ENCODE measurements at regions not wholly inside any gene's neighbourhood (a gene's known extent, or its start where the extent isn't known, plus 50 kb on each side); places are given as distances from the start of the nearest gene placed in this dataset.
"Not testable (repeated sequence)": the region's sequence is repeated elsewhere in the genome, so short reads cannot be mapped to it uniquely, and the experiment has no call there.

- DNase-seq = no peak
Measured at GRCh38 chr14:105862581-105863239, 336.3 kb downstream of the TMEM121 start.

DNA sequence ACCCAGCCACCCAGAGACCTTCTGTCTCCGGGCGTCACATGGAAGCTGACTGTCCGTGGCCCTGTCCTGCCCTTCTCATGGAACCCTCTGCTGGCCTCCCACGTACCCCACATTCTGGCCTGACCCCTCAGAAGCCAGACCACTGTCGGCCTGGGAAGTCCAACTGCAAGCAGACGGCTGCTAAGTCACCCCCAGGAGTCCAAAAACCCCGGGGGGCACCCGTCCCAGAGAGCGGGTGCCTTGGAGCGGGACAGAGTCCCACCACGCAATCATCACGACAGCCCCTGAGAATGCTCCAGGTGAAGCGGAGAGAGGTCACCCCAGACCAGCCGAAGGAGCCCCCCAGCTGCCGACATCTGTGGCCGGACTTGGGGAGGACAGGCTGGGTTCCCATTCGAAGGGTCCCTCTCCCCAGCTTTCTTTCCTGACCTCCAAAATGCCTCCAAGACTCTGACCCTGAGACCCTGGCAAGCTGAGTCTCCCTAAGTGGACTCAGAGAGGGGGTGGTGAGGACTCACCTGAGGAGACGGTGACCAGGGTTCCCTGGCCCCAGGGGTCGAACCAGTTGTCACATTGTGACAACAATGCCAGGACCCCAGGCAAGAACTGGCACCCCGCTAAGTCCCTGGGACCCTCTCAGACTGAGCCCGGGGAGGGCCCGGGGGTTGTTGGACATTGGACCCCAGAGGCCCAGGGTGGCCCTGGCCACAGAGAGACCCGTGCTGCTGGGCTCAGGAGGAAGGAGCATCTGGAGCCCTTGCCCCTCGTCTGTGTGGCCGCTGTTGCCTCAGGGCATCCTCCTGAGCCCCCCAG, 337.1 kb downstream of the TMEM121 start:
- DNase-seq = no peak

DNA sequence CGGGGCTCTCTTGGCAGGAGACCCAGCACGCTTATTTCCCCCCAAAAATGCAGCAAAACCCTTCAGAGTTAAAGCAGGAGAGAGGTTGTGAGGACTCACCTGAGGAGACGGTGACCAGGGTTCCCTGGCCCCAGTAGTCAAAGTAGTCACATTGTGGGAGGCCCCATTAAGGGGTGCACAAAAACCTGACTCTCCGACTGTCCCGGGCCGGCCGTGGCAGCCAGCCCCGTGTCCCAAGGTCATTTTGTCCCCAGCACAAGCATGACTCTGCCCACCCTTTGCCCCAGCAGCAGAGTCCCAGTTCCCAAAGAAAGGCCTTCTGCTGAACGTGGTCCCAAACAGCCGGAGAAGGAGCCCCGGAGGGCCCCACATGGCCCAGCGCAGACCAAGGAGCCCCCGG, 337.7 kb downstream of the TMEM121 start:
- DNase-seq = no peak

- DNase-seq = no peak
Measured at GRCh38 chr14:105864651-105865265, 338.4 kb downstream of the TMEM121 start.

DNA sequence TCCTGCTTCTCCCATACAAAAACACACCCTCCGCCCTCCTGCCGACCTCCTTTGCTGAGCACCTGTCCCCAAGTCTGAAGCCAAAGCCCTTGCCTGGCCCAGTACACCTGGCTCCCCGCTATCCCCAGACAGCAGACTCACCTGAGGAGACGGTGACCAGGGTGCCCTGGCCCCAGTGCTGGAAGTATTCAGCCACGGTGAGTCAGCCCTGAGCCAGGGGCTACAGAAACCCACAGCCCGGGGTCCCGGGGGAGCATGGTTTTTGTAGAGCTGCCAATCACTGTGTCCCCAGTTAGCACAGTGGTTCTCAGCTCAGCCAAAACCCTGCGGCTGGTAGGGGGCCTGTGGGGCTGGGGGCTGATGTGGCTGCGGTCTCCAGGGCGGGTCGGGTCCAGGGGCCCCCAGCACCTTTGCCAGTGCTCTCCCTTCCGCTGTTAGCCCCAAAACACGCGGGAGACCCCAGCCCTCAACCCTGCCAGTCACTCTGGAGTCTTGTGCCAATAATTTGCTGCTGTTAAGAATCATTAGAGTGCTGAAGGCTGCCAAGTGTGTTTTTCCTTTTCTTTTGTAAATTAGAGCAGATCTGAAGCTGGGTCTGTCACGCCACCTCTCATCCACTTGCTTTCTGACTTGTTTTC, 339.0 kb downstream of the TMEM121 start:
- no peak for DNase-seq

DNA sequence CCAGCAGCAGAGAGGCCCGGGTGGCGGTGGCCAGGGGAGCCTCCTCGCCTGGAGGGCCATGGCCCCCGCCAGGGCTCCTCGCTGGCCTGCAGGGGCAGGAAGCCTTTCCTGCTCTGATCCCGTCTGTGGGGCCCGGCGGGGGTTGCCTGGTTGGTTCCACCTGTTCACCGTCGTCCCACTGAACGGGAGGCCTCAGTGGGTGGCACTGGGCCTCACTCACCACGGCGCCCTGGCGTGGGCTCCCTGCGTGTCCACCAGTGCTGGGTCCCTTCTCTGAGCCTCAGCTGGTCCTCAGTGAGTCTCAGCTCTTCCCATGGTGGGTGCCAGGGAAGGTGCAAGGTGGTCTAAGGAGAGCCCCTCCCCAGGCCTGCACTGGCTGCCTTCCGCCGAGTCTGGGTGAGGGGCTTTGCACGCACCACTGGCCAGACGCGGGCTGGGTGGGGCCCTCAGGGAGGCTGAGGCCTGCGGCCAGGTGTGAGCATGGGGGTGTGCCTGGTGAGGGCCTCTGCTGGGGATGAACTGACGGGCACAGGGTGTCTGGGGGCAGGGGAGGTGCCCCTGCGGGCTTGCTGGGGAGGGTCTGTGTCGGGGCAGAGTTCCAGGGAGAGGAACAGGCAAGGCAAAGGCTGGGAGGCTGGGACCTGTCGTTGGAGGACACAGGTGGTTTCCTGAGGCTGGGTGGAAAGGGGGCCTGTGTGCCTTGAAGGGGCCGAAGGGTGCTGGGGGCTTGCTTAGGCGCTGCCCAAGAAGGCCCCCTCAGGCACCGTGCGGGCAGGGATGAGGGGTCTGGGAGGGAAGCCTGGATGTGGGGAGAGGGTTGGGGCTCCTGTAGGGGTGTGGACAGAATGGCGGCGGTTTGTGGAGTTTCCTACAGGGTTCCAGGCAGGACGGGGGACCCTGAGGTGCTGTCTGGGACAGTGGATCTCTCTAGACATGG, 339.8 kb downstream of the TMEM121 start:
- no peak for DNase-seq

- DNase-seq = no peak
Measured at GRCh38 chr14:105866841-105867321, 340.5 kb downstream of the TMEM121 start.

DNA sequence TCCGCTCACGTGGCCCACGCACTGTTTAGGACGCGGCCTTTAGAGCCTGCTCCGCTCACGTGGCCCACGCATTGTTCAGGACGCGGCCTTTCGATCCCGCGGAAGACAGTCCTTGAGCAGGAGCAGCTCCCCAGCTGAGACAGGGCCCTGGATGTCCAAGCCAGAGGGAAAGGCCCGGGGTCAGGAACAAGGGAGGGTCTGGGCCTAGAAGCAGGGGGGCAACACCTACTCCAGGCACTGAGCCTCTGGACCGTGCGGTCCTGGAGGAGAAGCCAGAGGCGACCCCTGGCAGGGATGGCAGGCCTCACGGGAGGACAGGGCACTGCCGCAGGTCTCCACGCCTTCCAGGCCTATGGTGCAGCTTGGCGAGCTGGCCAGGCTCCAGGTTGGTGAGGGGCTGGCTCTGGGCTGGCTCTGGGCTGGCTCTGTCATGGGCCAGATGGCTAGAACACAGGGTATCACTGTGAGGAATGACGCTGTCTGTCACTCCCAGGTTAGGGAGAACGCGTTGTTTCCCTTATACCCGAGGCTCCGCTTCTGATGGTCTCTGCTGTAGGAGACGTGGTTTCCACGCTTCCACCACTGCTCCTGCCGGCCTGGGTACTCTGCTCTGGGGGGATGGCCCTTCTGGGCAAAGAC, 341.7 kb downstream of the TMEM121 start:
- DNase-seq = no peak

GRCh38 chr14:105871590-105871989, 345.2 kb downstream of the TMEM121 start:
- DNase-seq = no peak

DNA sequence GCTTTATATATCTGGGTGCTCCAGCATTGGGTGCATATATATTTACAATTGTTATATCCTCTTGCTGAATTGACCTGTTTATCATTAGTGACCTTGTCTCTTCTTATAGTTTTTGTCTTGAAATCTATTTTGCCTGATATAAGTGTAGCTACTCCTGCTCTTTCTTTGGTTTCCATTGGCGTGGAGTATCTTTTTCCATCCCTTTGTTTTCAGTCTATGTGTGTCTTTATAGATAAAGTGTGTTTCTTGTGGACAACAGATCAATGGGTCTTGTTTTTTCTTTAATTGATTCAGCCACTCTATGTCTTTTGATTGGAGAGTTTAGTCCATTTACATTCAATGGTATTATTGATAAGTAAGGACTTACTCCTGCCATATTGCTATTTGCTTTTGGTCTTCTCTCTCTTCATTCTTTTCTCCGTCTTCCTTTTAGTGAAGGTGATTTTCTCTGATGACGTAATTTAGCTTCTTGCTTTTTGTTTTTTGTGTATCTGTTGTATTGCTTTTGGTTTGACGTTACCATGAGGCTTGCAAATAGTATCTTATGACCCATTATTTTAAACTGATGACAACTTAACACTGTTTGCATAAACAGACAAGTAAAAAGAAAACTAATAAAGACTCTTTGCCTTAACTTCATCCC, 347.6 kb downstream of the TMEM121 start:
- DNase-seq = no peak

- no peak for DNase-seq
Measured at GRCh38 chr14:105876158-105876557, 349.8 kb downstream of the TMEM121 start.

DNA sequence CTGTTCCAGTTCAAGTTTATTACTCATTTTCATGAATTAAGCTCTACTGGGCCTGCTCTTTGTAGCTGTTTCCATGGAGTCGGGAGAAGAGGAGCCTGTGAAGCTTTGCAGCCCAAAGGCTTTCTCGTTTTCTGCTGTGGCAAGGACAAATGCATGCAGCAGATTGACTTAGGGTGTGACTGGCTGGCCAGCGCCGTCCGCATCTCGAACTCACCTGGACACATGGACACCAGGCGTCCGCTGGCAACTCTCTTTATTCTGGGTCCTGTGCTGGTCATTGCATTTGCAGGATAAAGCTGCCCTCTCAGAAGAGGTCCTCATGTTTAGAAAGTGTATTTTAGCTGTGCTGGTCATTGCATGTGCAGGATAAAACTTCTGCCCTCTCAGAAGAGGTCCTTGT, 350.4 kb downstream of the TMEM121 start:
- DNase-seq = no peak

GRCh38 chr14:105877645-105878044, 351.3 kb downstream of the TMEM121 start:
- no peak for DNase-seq

GRCh38 chr14:105878125-105878524, 351.7 kb downstream of the TMEM121 start:
- DNase-seq = no peak

GRCh38 chr14:105878554-105878953, 352.2 kb downstream of the TMEM121 start:
- no peak for DNase-seq

GRCh38 chr14:105879503-105879866, 353.1 kb downstream of the TMEM121 start:
- DNase-seq = no peak

DNA sequence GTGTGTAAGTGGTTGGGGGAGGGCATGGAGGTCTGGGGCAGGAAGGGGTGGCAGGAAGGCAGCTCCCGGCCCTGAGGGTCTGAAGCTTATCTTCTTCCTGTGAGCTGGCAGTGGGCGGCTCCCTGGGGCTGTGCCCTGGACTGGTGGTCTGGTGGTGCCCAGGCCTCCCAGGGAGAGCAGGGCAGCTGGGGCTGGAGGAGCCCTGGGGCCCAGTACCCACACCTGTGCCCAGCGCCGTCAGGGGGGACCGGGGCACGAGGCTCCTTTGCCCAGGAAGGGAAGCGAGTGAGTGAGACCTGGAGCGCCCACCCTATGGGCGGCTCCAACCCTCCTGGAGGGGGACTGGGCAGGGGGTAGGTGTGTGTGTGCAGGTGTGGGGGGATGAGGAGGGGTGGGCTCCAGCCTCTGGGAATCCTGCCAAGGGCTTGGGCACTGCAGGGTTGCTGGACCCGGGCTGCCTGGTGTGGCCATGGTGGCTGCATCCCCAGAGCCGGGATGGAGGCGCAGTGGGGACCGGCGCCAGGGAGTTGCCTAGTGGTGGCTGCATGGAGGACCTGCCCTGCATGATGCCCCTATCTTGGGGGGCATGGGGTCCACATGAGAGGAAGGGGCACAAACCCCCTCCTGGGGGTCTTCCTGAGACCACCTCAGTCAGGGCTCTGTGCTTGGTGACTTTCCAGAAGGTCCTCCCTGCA, 353.6 kb downstream of the TMEM121 start:
- no peak for DNase-seq

DNA sequence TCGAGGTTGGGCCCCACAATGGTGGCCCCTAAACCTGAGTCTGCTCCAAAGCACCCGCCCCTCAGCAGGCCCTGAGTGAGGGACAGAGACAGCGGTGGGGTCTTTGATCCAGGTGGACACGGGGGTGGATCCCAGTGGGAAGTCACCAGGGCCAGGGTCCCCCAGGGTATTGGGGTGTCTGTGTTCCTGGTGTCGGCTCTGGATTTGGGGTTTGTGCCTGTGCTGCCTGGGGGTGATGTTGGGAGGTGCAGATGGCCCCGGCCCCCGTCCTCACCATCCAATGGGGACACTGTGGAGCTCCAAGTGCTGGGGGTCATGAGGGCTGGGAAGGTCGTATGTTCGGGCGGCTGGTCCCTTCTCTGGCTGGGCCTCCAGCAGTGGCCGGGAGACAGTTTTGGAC, 354.2 kb downstream of the TMEM121 start:
- no peak for DNase-seq

DNA sequence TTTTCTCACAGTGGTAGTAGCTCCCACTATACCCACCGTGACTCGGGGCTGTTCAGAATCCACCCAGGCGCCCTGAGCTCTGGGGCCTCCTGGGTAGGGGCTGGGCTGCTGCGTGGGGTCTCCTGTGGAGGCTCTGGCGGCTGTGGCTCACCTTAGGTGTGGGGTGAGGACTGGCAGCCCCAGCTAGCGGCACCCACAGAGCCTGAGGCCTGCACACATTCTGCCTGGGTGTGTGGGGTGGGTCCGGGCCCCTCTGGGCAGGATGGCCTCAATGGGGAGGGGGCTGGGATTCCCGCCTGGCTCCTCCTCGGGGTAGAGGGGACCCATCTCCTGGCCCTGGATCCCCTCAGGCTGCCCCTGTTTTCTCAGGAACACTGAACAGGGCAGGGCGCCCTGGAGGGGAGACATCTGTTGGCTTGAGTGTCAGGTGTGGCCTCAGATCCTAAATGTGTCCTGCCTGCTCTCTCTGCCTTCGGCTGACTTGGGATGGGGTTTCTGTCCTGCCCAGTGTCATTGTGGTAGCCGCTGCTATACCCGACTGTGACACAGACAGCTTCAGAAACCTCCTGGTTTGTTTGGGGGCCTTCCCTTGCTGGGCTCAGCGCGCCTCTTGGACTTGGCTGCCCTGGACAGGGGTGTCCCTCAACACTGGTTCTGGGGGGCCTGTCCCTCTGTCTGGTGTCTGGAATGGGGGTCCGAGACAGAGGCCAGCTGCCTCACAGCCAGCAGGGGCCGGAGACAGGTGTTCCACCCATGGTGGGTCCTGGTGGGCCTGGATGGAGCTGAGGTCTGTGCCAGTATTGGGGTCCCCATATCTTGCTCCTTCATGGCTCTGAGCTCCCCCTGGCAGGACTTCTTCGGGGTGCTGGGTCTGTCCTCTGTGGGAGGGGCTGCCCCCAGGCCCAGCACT, 354.9 kb downstream of the TMEM121 start:
- DNase-seq = no peak

GRCh38 chr14:105882011-105882410, 355.6 kb downstream of the TMEM121 start:
- DNase-seq = not testable (repeated sequence)
